RPMI8226 (cell line): ENCODE measurements at regions not wholly inside any gene's neighbourhood (a gene's known extent, or its start where the extent isn't known, plus 50 kb on each side); places are given as distances from the start of the nearest gene placed in this dataset.

Experiments
- DNase-seq: peaks from one replicate; pipeline ENCODE4 v3.0.0-alpha.2; 2015

- DNase-seq: no peak
Observed at GRCh38 chr15:62935300-62936081, 107.1 kb upstream of the TPM1 start.

- DNase-seq: no peak
Observed at GRCh38 chr15:62938825-62939224, 103.7 kb upstream of the TPM1 start.

- DNase-seq: no peak
Observed at GRCh38 chr15:62940093-62940754, 102.3 kb upstream of the TPM1 start.

- peak; percentile 80 for DNase-seq
Observed at GRCh38 chr15:62940755-62941361, 101.7 kb upstream of the TPM1 start.

- no peak for DNase-seq
Observed at GRCh38 chr15:62941699-62942098, 100.8 kb upstream of the TPM1 start.

GRCh38 chr15:62942428-62942827 lies 100.1 kb upstream of the TPM1 start:
- DNase-seq: no peak

GRCh38 chr15:62945063-62945462 lies 97.5 kb upstream of the TPM1 start:
- no peak for DNase-seq

GRCh38 chr15:62945760-62946159 lies 96.8 kb upstream of the TPM1 start:
- no peak for DNase-seq

GRCh38 chr15:62946940-62947339 lies 95.6 kb upstream of the TPM1 start:
- no peak for DNase-seq

GRCh38 chr15:62950462-62950931 lies 92.0 kb upstream of the TPM1 start:
- no peak for DNase-seq

GRCh38 chr15:62951481-62951880 lies 91.1 kb upstream of the TPM1 start:
- no peak for DNase-seq

- no peak for DNase-seq
Observed at GRCh38 chr15:62953021-62953420, 89.5 kb upstream of the TPM1 start.

GRCh38 chr15:62953496-62954045 lies 89.0 kb upstream of the TPM1 start:
- no peak for DNase-seq

- DNase-seq: no peak
Observed at GRCh38 chr15:62957130-62957529, 85.4 kb upstream of the TPM1 start.

GRCh38 chr15:62958528-62959363 lies 83.8 kb upstream of the TPM1 start:
- no peak for DNase-seq

- no peak for DNase-seq
Observed at GRCh38 chr15:62961134-62961533, 81.4 kb upstream of the TPM1 start.

GRCh38 chr15:62962101-62962995 lies 80.2 kb upstream of the TPM1 start:
- no peak for DNase-seq

GRCh38 chr15:62964251-62964650 lies 78.3 kb upstream of the TPM1 start:
- no peak for DNase-seq

GRCh38 chr15:62966294-62967078 lies 76.1 kb upstream of the TPM1 start:
- DNase-seq: no peak

- no peak for DNase-seq
Observed at GRCh38 chr15:62968699-62969098, 73.8 kb upstream of the TPM1 start.
